ENCODE measurements at regions not wholly inside any gene's neighbourhood (a gene's known extent, or its start where the extent isn't known, plus 50 kb on each side); places are given as distances from the start of the nearest gene placed in this dataset.

- no peaks in the 10 kb centered on the region for H3K9me2 ChIP-seq (replicated peaks; ENCODE audit: low read depth, low read length)
- H3K9me3 ChIP-seq (ENCODE audit: insufficient read depth, low read depth, low read length) = no peaks in the 10 kb centered on the region
- no peak overlapping the region for H2AFZ ChIP-seq (ENCODE audit: low read length)
- H3K4me3 ChIP-seq (ENCODE audit: low read length, poor library complexity, severe bottlenecking) = no peak overlapping the region
- H3K9ac ChIP-seq (ENCODE audit: low read depth, low read length, poor library complexity, severe bottlenecking) = no peak overlapping the region
- no peaks in the 10 kb centered on the region for H3K79me2 ChIP-seq (ENCODE audit: insufficient read depth, low read length)
- no peaks in the 10 kb centered on the region for H3K4me1 ChIP-seq (ENCODE audit: insufficient read depth, low read length, poor library complexity, severe bottlenecking)
- no peaks in the 10 kb centered on the region for H3F3A ChIP-seq (ENCODE audit: low read depth)
- H3K36me3 ChIP-seq (ENCODE audit: insufficient read depth, low read length) = no peaks in the 10 kb centered on the region
- TF ChIP-seq CTCF (conservative IDR thresholded peaks at IDR 0.05; ENCODE audit: low read length) (no peak), EZH2phosphoT487 (IDR thresholded peaks at IDR 0.05; ENCODE audit: borderline replicate concordance) (no peak)
- no peak overlapping the region for H3K4me2 ChIP-seq (ENCODE audit: low read depth, low read length, poor library complexity, severe bottlenecking)
- H4K20me1 ChIP-seq (ENCODE audit: insufficient read depth, low read length, poor library complexity, severe bottlenecking) = no peaks in the 10 kb centered on the region
- no peaks in the 10 kb centered on the region for H3K27me3 ChIP-seq (ENCODE audit: insufficient read depth, low read length, poor library complexity, severe bottlenecking)
Observed at GRCh38 chr13:84272877-84273562, 390.7 kb upstream of the SLITRK1 start.

- H3F3A ChIP-seq (ENCODE audit: low read depth) = no peaks in the 10 kb centered on the region
- H3K9ac ChIP-seq (ENCODE audit: low read depth, low read length, poor library complexity, severe bottlenecking) = no peak overlapping the region
- no peaks in the 10 kb centered on the region for H3K9me2 ChIP-seq (replicated peaks; ENCODE audit: low read depth, low read length)
- H3K79me2 ChIP-seq (ENCODE audit: insufficient read depth, low read length) = no peaks in the 10 kb centered on the region
- no peaks in the 10 kb centered on the region for H3K27me3 ChIP-seq (ENCODE audit: insufficient read depth, low read length, poor library complexity, severe bottlenecking)
- H3K4me3 ChIP-seq (ENCODE audit: low read length, poor library complexity, severe bottlenecking) = no peak overlapping the region
- H2AFZ ChIP-seq (ENCODE audit: low read length) = no peak overlapping the region
- no peaks in the 10 kb centered on the region for H3K4me1 ChIP-seq (ENCODE audit: insufficient read depth, low read length, poor library complexity, severe bottlenecking)
- H3K36me3 ChIP-seq (ENCODE audit: insufficient read depth, low read length) = no peaks in the 10 kb centered on the region
- H3K4me2 ChIP-seq (ENCODE audit: low read depth, low read length, poor library complexity, severe bottlenecking) = no peak overlapping the region
- no peak for TF ChIP-seq EZH2phosphoT487 (IDR thresholded peaks at IDR 0.05; ENCODE audit: borderline replicate concordance)
- no peak for TF ChIP-seq CTCF (conservative IDR thresholded peaks at IDR 0.05; ENCODE audit: low read length)
- H4K20me1 ChIP-seq (ENCODE audit: insufficient read depth, low read length, poor library complexity, severe bottlenecking) = no peaks in the 10 kb centered on the region
- H3K9me3 ChIP-seq (ENCODE audit: insufficient read depth, low read depth, low read length) = no peaks in the 10 kb centered on the region
Observed at GRCh38 chr13:84265257-84265764, 383.0 kb upstream of the SLITRK1 start.

GRCh38 chr13:84263354-84264069, 381.2 kb upstream of the SLITRK1 start:
- H3K79me2 ChIP-seq (ENCODE audit: insufficient read depth, low read length) = no peaks in the 10 kb centered on the region
- no peaks in the 10 kb centered on the region for H3K9me3 ChIP-seq (ENCODE audit: insufficient read depth, low read depth, low read length)
- no peaks in the 10 kb centered on the region for H3K9me2 ChIP-seq (replicated peaks; ENCODE audit: low read depth, low read length)
- no peak overlapping the region for H2AFZ ChIP-seq (ENCODE audit: low read length)
- H4K20me1 ChIP-seq (ENCODE audit: insufficient read depth, low read length, poor library complexity, severe bottlenecking) = no peaks in the 10 kb centered on the region
- no peak for TF ChIP-seq CTCF (conservative IDR thresholded peaks at IDR 0.05; ENCODE audit: low read length)
- no peak for TF ChIP-seq EZH2phosphoT487 (IDR thresholded peaks at IDR 0.05; ENCODE audit: borderline replicate concordance)
- H3K4me3 ChIP-seq (ENCODE audit: low read length, poor library complexity, severe bottlenecking) = no peak overlapping the region
- no peaks in the 10 kb centered on the region for H3F3A ChIP-seq (ENCODE audit: low read depth)
- no peaks in the 10 kb centered on the region for H3K36me3 ChIP-seq (ENCODE audit: insufficient read depth, low read length)
- no peaks in the 10 kb centered on the region for H3K4me1 ChIP-seq (ENCODE audit: insufficient read depth, low read length, poor library complexity, severe bottlenecking)
- H3K4me2 ChIP-seq (ENCODE audit: low read depth, low read length, poor library complexity, severe bottlenecking) = no peak overlapping the region
- H3K9ac ChIP-seq (ENCODE audit: low read depth, low read length, poor library complexity, severe bottlenecking) = no peak overlapping the region
- no peaks in the 10 kb centered on the region for H3K27me3 ChIP-seq (ENCODE audit: insufficient read depth, low read length, poor library complexity, severe bottlenecking)
